SU-DHL-6 (cell line): ENCODE measurements at regions not wholly inside any gene's neighbourhood (a gene's known extent, or its start where the extent isn't known, plus 50 kb on each side); places are given as distances from the start of the nearest gene placed in this dataset.
"Not testable (repeated sequence)": the region's sequence is repeated elsewhere in the genome, so short reads cannot be mapped to it uniquely, and the experiment has no call there.

Experiments used
- H2AFZ ChIP-seq: fragments of 200-600 bp; sonication (generic); 2 replicates; pipeline ENCODE4 v1.6.1; 2014; ENCODE audit warnings: low read depth, mild to moderate bottlenecking, moderate library complexity, mixed read lengths, antibody characterized with exemption, low read length; ENCODE audit not compliant: severe bottlenecking
- H3F3A ChIP-seq: fragments of 200-600 bp; shearing (Covaris generic); 2 replicates; pipeline ENCODE4 v1.6.0; 2016; ENCODE audit warnings: antibody characterized with exemption, mild to moderate bottlenecking; ENCODE audit not compliant: insufficient read depth
- H3K27ac ChIP-seq: fragments of 200-600 bp; sonication (generic); 2 replicates; pipeline ENCODE4 v1.5.1; 2016; ENCODE audit warnings: low read depth, mild to moderate bottlenecking, low read length, moderate library complexity, mixed read lengths
- H3K27me3 ChIP-seq: fragments of 200-600 bp; sonication (generic), shearing (Covaris generic); 2 replicates; pipeline ENCODE4 v1.6.0; 2014; ENCODE audit warnings: mild to moderate bottlenecking, low read length
- H3K36me3 ChIP-seq: fragments of 200-600 bp; sonication (generic); 2 replicates; pipeline ENCODE4 v1.6.1; 2014; ENCODE audit warnings: mild to moderate bottlenecking, low read length, mixed read lengths
- H3K4me2 ChIP-seq: fragments of 300-600, 200-600 bp; shearing (Covaris generic), sonication (generic); 2 replicates; pipeline ENCODE4 v1.6.0; 2014; ENCODE audit warnings: low read length, low read depth, mild to moderate bottlenecking; ENCODE audit not compliant: poor library complexity, severe bottlenecking
- H3K4me3 ChIP-seq: fragments of 200-600 bp; sonication (generic); 2 replicates; pipeline ENCODE4 v1.5.1; 2014; ENCODE audit warnings: antibody characterized with exemption, low read length, mild to moderate bottlenecking, mixed read lengths; ENCODE audit not compliant: insufficient read depth, poor library complexity, severe bottlenecking
- H3K79me2 ChIP-seq: fragments of 200-600 bp; sonication (generic); 2 replicates; pipeline ENCODE4 v1.6.1; 2014; ENCODE audit warnings: mild to moderate bottlenecking, low read length, moderate library complexity; ENCODE audit not compliant: insufficient read depth
- H3K9ac ChIP-seq: fragments of 200-600 bp; sonication (generic); 2 replicates; pipeline ENCODE4 v1.7.0; 2014; ENCODE audit warnings: mild to moderate bottlenecking, low read length
- H3K9me2 ChIP-seq: fragments of 200-600 bp; sonication (generic); replicated peaks from 2 replicates; pipeline ENCODE4 v1.6.1; 2014; ENCODE audit warnings: low read length; ENCODE audit not compliant: insufficient read depth
- H3K9me3 ChIP-seq: fragments of 200-600 bp; sonication (generic); 2 replicates; pipeline ENCODE4 v1.6.1; 2014; ENCODE audit warnings: low read length, mixed read lengths; ENCODE audit not compliant: insufficient read depth
- H4K20me1 ChIP-seq: fragments of 200-600 bp; sonication (generic); 2 replicates; pipeline ENCODE4 v1.6.1; 2014; ENCODE audit warnings: low read depth, mild to moderate bottlenecking, antibody characterized with exemption, low read length, moderate library complexity, mixed read lengths
- EZH2phosphoT487 ChIP-seq: fragments of 200-600 bp; sonication (generic), shearing (Covaris generic); conservative IDR thresholded peaks from 2 replicates; pipeline ENCODE4 v1.6.1; 2018; ENCODE audit warnings: mild to moderate bottlenecking, antibody characterized with exemption, low read length, moderate library complexity, mixed read lengths
- TF ChIP-seq, protein P1 (sequence below): fragments of 200-600 bp; sonication (generic); IDR thresholded peaks from one replicate; pipeline ENCODE4 v1.5.1; 2017; ENCODE audit warnings: antibody characterized with exemption, mild to moderate bottlenecking, low read length, moderate library complexity; ENCODE audit not compliant: insufficient read depth, poor library complexity, severe bottlenecking

DNA sequence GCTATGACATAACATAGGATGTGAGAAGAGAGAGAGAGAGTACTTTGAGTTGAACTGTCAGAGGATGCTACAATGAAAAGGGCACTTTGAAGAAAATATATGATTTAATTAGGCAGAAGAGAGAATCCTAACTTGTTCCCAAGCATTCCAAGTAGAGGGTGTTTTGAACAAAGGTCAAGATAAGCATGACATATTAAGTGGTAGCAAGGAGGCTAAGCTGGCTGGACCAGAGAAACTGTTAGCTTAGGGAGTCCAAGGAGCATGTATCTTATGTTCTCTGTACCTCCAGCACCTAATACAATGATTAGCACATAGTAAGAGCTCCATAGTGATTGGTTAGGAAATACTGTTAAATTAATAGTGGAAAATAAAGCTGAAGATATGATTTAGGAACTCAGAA, 479.6 kb downstream of the TMEM135 start:
- H3K27me3 ChIP-seq = no peaks in the 10 kb centered on the region
- no peak overlapping the region for H3K27ac ChIP-seq
- no peak overlapping the region for H3K4me2 ChIP-seq
- H4K20me1 ChIP-seq = no peaks in the 10 kb centered on the region
- H3F3A ChIP-seq = no peaks in the 10 kb centered on the region
- no peaks in the 10 kb centered on the region for H3K9me3 ChIP-seq
- no peak overlapping the region for H3K9ac ChIP-seq
- TF ChIP-seq EZH2phosphoT487 = no peak
- TF ChIP-seq, protein P1, sequence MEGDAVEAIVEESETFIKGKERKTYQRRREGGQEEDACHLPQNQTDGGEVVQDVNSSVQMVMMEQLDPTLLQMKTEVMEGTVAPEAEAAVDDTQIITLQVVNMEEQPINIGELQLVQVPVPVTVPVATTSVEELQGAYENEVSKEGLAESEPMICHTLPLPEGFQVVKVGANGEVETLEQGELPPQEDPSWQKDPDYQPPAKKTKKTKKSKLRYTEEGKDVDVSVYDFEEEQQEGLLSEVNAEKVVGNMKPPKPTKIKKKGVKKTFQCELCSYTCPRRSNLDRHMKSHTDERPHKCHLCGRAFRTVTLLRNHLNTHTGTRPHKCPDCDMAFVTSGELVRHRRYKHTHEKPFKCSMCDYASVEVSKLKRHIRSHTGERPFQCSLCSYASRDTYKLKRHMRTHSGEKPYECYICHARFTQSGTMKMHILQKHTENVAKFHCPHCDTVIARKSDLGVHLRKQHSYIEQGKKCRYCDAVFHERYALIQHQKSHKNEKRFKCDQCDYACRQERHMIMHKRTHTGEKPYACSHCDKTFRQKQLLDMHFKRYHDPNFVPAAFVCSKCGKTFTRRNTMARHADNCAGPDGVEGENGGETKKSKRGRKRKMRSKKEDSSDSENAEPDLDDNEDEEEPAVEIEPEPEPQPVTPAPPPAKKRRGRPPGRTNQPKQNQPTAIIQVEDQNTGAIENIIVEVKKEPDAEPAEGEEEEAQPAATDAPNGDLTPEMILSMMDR = no peak
- no peaks in the 10 kb centered on the region for H3K79me2 ChIP-seq
- no peak overlapping the region for H3K4me3 ChIP-seq
- H2AFZ ChIP-seq = no peak overlapping the region
- no peaks in the 10 kb centered on the region for H3K9me2 ChIP-seq
- no peaks in the 10 kb centered on the region for H3K36me3 ChIP-seq

DNA sequence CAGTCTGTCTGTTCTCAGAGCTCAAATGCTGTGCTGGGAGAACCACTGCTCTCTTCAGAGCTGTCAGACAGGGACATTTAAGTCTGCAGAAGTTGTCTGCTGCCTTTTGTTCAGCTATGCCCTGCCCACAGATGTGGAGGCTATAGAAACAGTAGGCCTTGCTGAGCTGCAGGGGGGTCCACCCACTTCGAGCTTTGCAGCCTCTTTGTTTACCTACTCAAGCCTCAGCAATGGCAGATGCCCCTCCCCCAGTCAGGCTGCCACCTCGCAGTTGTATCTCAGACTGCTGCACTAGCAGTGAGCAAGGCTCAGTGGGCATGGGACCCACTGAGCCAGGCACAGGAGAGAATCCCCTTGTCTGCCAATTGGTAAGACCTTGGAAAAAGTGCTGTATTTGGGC, 470.0 kb downstream of the TMEM135 start:
- H2AFZ ChIP-seq, H3K4me2 ChIP-seq, H3K9me3 ChIP-seq, H3K36me3 ChIP-seq, H3K79me2 ChIP-seq, H3K9me2 ChIP-seq, H3K9ac ChIP-seq, H4K20me1 ChIP-seq, H3F3A ChIP-seq, H3K4me3 ChIP-seq, H3K27me3 ChIP-seq, H3K27ac ChIP-seq: not testable (repeated sequence)

DNA sequence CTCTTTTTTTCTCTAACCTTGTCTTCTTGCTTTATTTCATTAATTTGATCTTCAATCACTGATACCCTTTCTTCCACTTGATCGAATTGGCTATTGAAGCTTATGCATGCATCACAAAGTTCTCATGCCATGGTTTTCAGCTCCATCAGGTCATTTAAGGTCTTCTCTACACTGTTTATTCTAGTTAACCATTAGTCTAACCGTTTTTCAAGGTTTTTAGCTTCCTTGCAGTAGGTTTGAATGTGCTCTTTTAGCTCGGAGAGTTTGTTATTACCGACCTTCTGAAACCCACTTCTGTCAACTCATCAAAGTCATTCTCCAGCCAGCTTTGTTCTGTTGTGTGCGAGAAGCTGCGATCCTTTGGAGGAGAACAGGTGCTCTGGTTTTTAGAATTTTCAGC, 469.2 kb downstream of the TMEM135 start:
- not testable (repeated sequence) for H3K27me3 ChIP-seq, H4K20me1 ChIP-seq, H3K9ac ChIP-seq, H2AFZ ChIP-seq, H3K4me3 ChIP-seq, H3K27ac ChIP-seq, H3K9me3 ChIP-seq, H3K79me2 ChIP-seq, H3K4me2 ChIP-seq, H3F3A ChIP-seq, H3K36me3 ChIP-seq, H3K9me2 ChIP-seq

DNA sequence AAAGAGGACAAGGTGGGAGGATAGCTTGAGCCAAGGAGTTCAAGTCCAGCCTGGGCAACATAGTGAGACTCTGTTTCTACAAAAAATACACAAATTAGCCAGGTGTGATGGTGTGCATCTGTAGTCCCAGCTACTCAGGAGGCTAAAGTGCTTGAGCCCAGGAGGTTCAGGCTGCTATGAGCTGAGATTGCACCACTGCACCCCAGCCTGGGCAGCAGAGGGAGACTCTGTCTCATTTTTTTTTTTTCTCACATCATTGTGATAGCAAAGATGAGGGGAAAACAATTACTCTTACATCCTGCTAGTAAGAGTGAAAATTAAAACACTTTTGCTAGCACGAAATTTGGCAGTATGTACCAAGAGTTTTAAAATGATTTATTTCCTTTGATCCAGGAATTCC, 463.7 kb downstream of the TMEM135 start:
- H2AFZ ChIP-seq = no peak overlapping the region
- no peak overlapping the region for H3K4me3 ChIP-seq
- H3K4me2 ChIP-seq = no peak overlapping the region
- no peaks in the 10 kb centered on the region for H3K9me3 ChIP-seq
- no peak for TF ChIP-seq EZH2phosphoT487
- TF ChIP-seq, protein P1 = no peak
- H3K27ac ChIP-seq = no peak overlapping the region
- no peaks in the 10 kb centered on the region for H3K36me3 ChIP-seq
- no peaks in the 10 kb centered on the region for H3K9me2 ChIP-seq
- H3K79me2 ChIP-seq = no peaks in the 10 kb centered on the region
- no peak overlapping the region for H3K9ac ChIP-seq
- no peaks in the 10 kb centered on the region for H3K27me3 ChIP-seq
- H4K20me1 ChIP-seq = no peaks in the 10 kb centered on the region
- H3F3A ChIP-seq = no peaks in the 10 kb centered on the region

DNA sequence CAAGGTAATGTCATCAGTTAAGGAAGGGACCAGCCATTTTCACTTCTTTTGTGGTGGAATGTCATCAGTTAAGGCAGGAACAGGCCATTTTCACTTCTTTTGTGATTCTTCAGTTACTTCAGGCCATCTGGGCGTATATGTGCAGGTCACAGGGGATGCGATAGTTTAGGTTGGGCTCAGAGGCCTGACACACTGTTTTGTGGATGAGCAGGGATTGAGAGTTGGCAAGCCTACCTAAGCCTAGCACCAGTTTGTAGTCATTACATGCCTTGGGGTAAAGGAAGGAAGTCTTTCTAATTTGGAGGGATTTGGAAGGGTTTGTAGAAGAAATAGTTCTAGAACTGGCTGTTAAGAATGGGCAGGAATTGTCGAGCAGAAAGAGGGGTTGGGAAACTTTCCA, 457.2 kb downstream of the TMEM135 start:
- H3K79me2 ChIP-seq, H3K27me3 ChIP-seq, H3F3A ChIP-seq, H3K27ac ChIP-seq, H3K4me2 ChIP-seq, H3K9ac ChIP-seq, H3K36me3 ChIP-seq, H2AFZ ChIP-seq, H3K4me3 ChIP-seq, H4K20me1 ChIP-seq, H3K9me2 ChIP-seq, H3K9me3 ChIP-seq: not testable (repeated sequence)

DNA sequence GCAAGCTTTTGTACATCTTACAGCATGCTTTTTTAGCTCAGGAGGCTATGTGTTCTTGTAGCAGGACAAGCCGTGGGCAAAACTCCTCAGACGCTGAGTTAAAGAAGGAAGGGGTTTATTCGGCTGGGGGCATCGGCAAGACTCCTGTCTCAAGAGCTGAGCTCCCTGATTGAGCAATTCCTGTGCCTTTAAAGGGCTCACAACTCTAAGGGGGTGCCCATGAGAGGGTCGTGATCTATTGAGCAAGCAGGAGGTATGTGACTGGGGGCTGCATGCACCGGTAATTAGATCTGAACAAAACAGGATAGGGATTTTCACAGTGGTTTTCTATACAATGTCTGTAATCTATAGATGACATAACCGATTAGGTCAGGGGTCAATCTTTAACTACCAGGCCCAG, 456.3 kb downstream of the TMEM135 start:
- H3F3A ChIP-seq, H3K27ac ChIP-seq, H2AFZ ChIP-seq, H3K9ac ChIP-seq, H3K4me3 ChIP-seq, H3K4me2 ChIP-seq, H3K36me3 ChIP-seq, H3K27me3 ChIP-seq, H4K20me1 ChIP-seq, H3K79me2 ChIP-seq, H3K9me3 ChIP-seq, H3K9me2 ChIP-seq: not testable (repeated sequence)
